Caco-2 (cell line): ENCODE measurements at regions not wholly inside any gene's neighbourhood (a gene's known extent, or its start where the extent isn't known, plus 50 kb on each side); places are given as distances from the start of the nearest gene placed in this dataset.

ENCODE experiments used
- BruUV-seq: library from RNA; stranded (reverse); fragments of 400-500 nt; replicated peaks from 2 replicates; lab custom pipeline; 2021; lab: Mats Ljungman, UMichigan
- CTCF ChIA-PET: fragments of 300-600 bp; sonication (Branson Sonifier 250); formaldehyde crosslinking; loops from one replicate; lab custom pipeline; 2022; ENCODE audit warnings: antibody characterized with exemption; lab: Charles Lee
- POLR2A ChIA-PET: fragments of 300-600 bp; sonication (Branson Sonifier 250); formaldehyde crosslinking; loops from one replicate; lab custom pipeline; 2022; ENCODE audit warnings: antibody characterized with exemption; lab: Charles Lee
- DNase-seq, 2 experiments: peaks; one replicate each; pipeline versions ENCODE4 v3.0.0 to v3.0.0-alpha.2; 2020 to 2022
- H3K27me3 ChIP-seq: replicated peaks from 2 replicates; pipeline ENCODE4 v1.6.0; 2011; ENCODE audit warnings: low read length; ENCODE audit not compliant: control insufficient read depth, insufficient read depth
- H3K36me3 ChIP-seq: 2 replicates; pipeline ENCODE4 v1.5.1; 2011; ENCODE audit warnings: low read length; ENCODE audit not compliant: control insufficient read depth, insufficient read depth
- H3K4me1 ChIP-seq: fragments of 250-450 bp; sonication (Bioruptor Pico); 2 replicates; pipeline ENCODE4 v1.5.1; 2020; ENCODE audit warnings: mild to moderate bottlenecking
- H3K4me3 ChIP-seq: 2 replicates; pipeline ENCODE4 v1.5.1; 2011; ENCODE audit warnings: low read depth, mild to moderate bottlenecking, control low read depth, low read length
- H3K9me3 ChIP-seq: fragments of 250-450 bp; sonication (Bioruptor Pico); 2 replicates; pipeline ENCODE4 v1.5.1; 2020; ENCODE audit warnings: mild to moderate bottlenecking, moderate library complexity
- H3K27ac Mint-ChIP-seq: one replicate; pipeline ENCODE4 v1.8.0; 2022; ENCODE audit warnings: mixed read lengths; ENCODE audit not compliant: unreplicated experiment
- H3K27me3 Mint-ChIP-seq: one replicate; pipeline ENCODE4 v1.8.0; 2022; ENCODE audit warnings: mixed read lengths; ENCODE audit not compliant: insufficient read depth, unreplicated experiment
- H3K36me3 Mint-ChIP-seq: one replicate; pipeline ENCODE4 v1.8.0; 2022; ENCODE audit warnings: mild to moderate bottlenecking, mixed read lengths; ENCODE audit not compliant: insufficient read depth, unreplicated experiment
- H3K4me1 Mint-ChIP-seq: one replicate; pipeline ENCODE4 v1.8.0; 2022; ENCODE audit warnings: low read depth, mixed read lengths; ENCODE audit not compliant: unreplicated experiment
- H3K4me3 Mint-ChIP-seq: one replicate; pipeline ENCODE4 v1.8.0; 2022; ENCODE audit warnings: mild to moderate bottlenecking, moderate library complexity, mixed read lengths; ENCODE audit not compliant: unreplicated experiment
- H3K9me3 Mint-ChIP-seq: one replicate; pipeline ENCODE4 v1.8.0; 2022; ENCODE audit warnings: mixed read lengths; ENCODE audit not compliant: unreplicated experiment
- intact Hi-C: fragments of 100-400 bp; cut with micrococcal nuclease; formaldehyde crosslinking; loops from one replicate; pipeline ENCODE4 v1.10.0; 2022; ENCODE audit not compliant: unreplicated experiment
- TF ChIP-seq, protein P1 (sequence below), 2 experiments: fragments of 200-600 bp in 1 of 2; IDR thresholded peaks; 1 replicate in 1 of 2; 2 replicates in 1 of 2; pipeline versions ENCODE4 v1.5.1 to v1.8.0; 2011 to 2022; ENCODE audit warnings: antibody characterized with exemption in 1 of 2, control low read depth in 1 of 2, inconsistent platforms in 1 of 2, low read depth in 1 of 2, low read length in 1 of 2, mild to moderate bottlenecking in 1 of 2, moderate library complexity in 1 of 2; ENCODE audit not compliant: insufficient read depth in 1 of 2, severe bottlenecking in 1 of 2, unreplicated experiment in 1 of 2

DNA sequence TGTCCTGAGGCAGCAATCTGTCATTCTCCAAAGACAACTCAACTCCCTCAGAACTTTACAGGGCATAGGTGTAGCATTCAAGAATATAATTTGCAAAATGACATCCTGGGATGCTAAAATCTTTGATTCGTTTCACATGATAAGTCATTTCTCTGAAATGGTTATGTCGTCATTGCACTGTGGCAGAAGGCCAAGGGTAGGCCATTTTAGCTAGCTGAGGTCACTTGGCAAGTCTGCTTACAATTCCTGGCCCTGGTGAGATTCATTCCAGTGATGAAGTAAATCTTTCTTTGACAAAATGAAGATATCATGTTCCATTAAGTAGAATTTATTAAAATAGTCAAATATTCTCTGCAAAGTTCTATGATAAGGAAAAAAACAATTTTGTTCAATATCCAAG is 1410.3 kb upstream of the LRRTM1 start:
- no peaks in the 10 kb centered on the region for H3K36me3 Mint-ChIP-seq
- intact Hi-C loops: no loop called here
- BruUV-seq: no TSS peak

DNA sequence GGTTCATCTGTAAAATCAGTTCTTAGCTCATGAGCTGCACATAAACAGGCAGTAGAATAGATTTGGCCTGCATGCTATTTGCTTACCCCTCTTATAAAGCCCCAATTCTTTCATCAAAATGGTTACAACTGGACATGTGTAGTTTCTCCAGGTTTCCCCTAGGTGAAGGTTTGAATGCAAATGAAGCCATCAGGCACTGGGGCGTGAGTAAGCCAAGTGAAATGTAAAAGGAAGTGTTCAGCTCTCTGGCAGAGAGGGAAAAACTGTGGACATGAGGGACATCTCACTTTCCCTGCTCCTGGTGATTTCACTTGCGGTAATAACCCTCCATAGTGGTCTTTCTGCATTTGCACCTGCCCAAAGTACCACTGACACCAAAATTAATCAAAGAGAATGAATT is 1402.3 kb upstream of the LRRTM1 start:
- no TSS peak for BruUV-seq

More for the DNA sequence above, 1410.3 kb upstream of the LRRTM1 start:
- Mint-ChIP-seq H3K27ac (no peak overlapping the region), H3K27me3 (peaks cover 4% of the 10 kb centered on the region), H3K4me1 (no peaks in the 10 kb centered on the region), H3K9me3 (no peaks in the 10 kb centered on the region), H3K4me3 (no peak overlapping the region)
- TF ChIP-seq, protein P1, sequence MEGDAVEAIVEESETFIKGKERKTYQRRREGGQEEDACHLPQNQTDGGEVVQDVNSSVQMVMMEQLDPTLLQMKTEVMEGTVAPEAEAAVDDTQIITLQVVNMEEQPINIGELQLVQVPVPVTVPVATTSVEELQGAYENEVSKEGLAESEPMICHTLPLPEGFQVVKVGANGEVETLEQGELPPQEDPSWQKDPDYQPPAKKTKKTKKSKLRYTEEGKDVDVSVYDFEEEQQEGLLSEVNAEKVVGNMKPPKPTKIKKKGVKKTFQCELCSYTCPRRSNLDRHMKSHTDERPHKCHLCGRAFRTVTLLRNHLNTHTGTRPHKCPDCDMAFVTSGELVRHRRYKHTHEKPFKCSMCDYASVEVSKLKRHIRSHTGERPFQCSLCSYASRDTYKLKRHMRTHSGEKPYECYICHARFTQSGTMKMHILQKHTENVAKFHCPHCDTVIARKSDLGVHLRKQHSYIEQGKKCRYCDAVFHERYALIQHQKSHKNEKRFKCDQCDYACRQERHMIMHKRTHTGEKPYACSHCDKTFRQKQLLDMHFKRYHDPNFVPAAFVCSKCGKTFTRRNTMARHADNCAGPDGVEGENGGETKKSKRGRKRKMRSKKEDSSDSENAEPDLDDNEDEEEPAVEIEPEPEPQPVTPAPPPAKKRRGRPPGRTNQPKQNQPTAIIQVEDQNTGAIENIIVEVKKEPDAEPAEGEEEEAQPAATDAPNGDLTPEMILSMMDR (IDR thresholded peaks at IDR 0.05; ENCODE audit: insufficient read depth in 1 of 2, low read depth in 1 of 2, low read length in 1 of 2, severe bottlenecking in 1 of 2, unreplicated experiment in 1 of 2): no peak
- POLR2A ChIA-PET: no interaction called here
- Histone ChIP-seq H3K4me1 (no peaks in the 10 kb centered on the region), H3K4me3 (no peak overlapping the region), H3K9me3 (no peaks in the 10 kb centered on the region), H3K27me3 (no peaks in the 10 kb centered on the region), H3K36me3 (no peaks in the 10 kb centered on the region)
- CTCF ChIA-PET: no interaction called here
- DNase-seq: no peak

DNA sequence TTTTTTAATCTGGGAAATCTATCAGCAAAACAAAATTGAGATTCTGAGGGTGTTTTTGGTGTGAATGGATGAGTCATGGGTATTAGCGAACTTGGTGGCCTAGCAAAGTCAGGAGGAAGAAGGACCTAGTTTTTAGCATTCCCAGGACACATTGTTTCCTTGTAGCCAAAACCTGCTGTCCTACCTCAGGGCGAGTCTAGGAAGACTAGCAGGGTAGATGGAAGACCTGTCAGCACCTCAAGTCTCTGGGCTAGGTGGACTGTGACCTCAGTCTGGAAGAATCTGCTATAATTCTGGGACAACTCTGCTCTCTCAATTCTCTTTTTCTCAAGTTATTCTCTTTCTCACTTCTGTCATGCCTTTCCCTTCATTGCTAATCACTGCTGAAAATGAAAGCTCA is 1399.3 kb upstream of the LRRTM1 start:
- TF ChIP-seq, protein P1 (IDR thresholded peaks at IDR 0.05; ENCODE audit: insufficient read depth in 1 of 2, low read depth in 1 of 2, low read length in 1 of 2, severe bottlenecking in 1 of 2, unreplicated experiment in 1 of 2): no peak
- no TSS peak for BruUV-seq
- no peaks in the 10 kb centered on the region for H3K36me3 Mint-ChIP-seq
- intact Hi-C loops: no loop called here
- no peaks in the 10 kb centered on the region for H3K9me3 Mint-ChIP-seq
- Histone ChIP-seq H3K4me1 (no peaks in the 10 kb centered on the region), H3K9me3 (no peaks in the 10 kb centered on the region), H3K27me3 (no peaks in the 10 kb centered on the region), H3K4me3 (no peak overlapping the region), H3K36me3 (no peaks in the 10 kb centered on the region)
- peaks cover 3% of the 10 kb centered on the region for H3K27me3 Mint-ChIP-seq
- no peak overlapping the region for H3K4me3 Mint-ChIP-seq
- CTCF ChIA-PET: no interaction called here
- DNase-seq: no peak
- POLR2A ChIA-PET: no interaction called here
- no peak overlapping the region for H3K27ac Mint-ChIP-seq
- no peaks in the 10 kb centered on the region for H3K4me1 Mint-ChIP-seq

More for the DNA sequence above, 1402.3 kb upstream of the LRRTM1 start:
- H3K4me3 Mint-ChIP-seq: no peak overlapping the region
- POLR2A ChIA-PET: no interaction called here
- TF ChIP-seq, protein P1 (IDR thresholded peaks at IDR 0.05; ENCODE audit: insufficient read depth in 1 of 2, low read depth in 1 of 2, low read length in 1 of 2, severe bottlenecking in 1 of 2, unreplicated experiment in 1 of 2): no peak
- H3K9me3 Mint-ChIP-seq: no peaks in the 10 kb centered on the region
- H3K27me3 ChIP-seq: no peaks in the 10 kb centered on the region
- no peak overlapping the region for H3K4me3 ChIP-seq
- no peaks in the 10 kb centered on the region for H3K36me3 ChIP-seq
- CTCF ChIA-PET: no interaction called here
- no peaks in the 10 kb centered on the region for H3K9me3 ChIP-seq
- H3K36me3 Mint-ChIP-seq: no peaks in the 10 kb centered on the region
- intact Hi-C loops: no loop called here
- no peak for DNase-seq
- peaks cover 3% of the 10 kb centered on the region for H3K27me3 Mint-ChIP-seq
- H3K27ac Mint-ChIP-seq: no peak overlapping the region
- H3K4me1 ChIP-seq: no peaks in the 10 kb centered on the region
- no peaks in the 10 kb centered on the region for H3K4me1 Mint-ChIP-seq
